EH (cell line): ENCODE measurements at regions not wholly inside any gene's neighbourhood (a gene's known extent, or its start where the extent isn't known, plus 50 kb on each side); places are given as distances from the start of the nearest gene placed in this dataset.

Source experiments
- DNase-seq: peaks from one replicate; pipeline ENCODE4 v3.0.0-alpha.2; 2015; ENCODE audit warnings: low read depth

DNA sequence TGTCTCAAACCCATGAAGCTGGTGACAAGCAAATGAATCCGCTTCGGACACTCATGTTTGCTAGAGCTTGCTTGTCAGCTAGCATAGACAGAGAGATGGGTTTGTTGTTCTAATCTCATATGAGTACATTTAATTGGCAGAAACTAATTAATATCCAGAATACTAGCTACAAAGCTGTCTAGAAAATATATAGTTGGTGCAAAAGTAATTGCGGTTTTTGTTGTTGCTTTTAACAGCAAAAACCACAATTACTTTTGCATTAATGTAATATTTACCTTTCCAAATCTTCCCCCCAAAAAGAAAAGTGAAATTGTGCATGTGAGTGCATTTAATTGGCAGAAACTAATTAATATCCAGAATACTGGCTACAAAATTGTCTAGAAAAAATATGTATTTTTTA, 1115.2 kb downstream of the TDRD15 start:
- DNase-seq: no peak

DNA sequence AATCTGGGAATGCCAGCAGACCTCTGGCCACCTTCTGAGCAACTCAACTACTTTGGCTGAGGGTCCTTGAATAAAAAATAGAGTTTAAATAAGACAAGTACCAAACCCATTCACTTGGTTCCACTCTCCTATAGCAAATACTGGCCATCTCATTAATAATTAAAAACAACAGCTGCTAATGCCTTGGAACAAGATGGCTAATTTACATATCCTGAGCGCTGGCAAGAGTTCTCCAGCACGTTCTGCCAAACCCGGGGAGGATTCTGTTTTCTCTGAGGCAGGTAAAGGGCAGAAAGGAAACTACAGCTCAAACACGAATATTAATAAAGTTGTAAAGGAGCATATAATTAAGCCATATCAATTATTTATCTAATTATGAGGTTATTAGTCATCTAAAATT, 1123.7 kb downstream of the TDRD15 start:
- DNase-seq: no peak

DNA sequence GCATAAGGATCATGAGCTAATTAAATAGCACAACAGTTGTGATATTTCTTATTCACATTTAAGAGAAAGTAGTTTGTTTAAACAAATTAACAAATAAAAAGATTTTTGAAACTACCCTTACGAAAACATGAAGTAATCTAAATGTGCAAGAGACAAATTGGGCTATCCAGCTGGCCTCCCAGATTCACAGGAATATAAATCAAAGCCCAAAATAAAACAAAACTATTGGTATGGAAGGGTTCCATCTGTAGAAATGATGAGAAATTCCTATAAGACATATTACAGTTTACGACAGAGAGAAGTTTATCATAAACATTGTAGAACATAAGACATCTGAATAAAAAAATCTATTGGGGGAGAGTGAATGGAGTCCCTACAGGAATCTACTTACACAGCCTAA, 1125.1 kb downstream of the TDRD15 start:
- no peak for DNase-seq

DNA sequence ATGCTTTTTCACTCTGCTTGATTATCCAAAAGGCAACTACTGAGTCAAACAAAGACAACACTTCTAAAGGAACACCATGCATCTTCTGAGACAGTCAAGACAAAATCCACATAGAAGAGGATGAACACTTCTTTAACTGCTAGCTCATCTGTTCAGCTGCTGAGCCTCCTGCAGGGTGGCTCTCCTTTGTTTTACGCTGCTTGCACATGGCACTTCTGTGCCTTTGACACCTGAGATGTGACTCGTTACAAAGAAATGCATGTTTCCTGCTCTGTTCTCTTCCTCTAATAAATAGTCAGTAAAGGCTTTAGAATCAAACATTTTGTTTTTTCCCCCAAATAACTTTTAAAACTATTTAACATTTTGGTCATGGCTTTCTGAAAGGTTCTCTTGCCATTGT, 1129.4 kb downstream of the TDRD15 start:
- DNase-seq: no peak

DNA sequence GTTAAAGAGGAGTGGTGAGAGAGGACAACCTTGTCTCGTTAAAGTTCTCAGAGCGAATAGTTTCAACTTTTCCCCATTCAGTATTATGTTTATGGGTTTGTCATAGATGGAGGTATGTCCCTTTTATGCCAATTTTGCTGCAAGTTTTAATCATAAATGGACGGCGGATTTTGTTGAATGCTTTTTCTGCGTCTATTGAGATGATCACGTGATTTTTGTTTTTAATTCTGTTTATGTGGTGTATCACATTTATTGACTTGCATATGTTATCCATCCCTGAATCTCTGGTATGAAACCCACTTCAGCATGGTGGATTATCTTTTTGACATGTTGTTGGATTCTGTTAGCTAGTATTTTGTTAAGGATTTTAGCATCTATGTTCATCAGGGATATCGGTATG, 1123.8 kb upstream of the KLHL29 start:
- no peak for DNase-seq

DNA sequence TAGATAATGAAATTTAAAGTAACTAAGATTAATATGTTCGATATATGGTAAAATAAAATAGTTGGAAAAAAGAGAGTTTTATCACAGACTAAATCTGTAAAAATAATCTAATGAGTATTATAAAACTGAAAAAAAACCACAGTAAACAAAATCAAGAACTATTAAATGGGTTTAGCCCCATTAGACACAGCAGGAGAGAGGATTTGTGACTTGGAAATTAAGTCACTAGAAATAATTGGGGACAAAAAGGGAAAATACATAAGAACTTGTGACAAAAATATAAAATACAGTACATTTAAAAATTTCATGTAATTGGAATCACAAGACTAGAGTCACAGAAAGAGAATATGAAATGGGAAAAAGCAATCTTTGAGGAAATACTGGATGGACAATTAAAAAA, 1114.6 kb upstream of the KLHL29 start:
- DNase-seq: no peak

DNA sequence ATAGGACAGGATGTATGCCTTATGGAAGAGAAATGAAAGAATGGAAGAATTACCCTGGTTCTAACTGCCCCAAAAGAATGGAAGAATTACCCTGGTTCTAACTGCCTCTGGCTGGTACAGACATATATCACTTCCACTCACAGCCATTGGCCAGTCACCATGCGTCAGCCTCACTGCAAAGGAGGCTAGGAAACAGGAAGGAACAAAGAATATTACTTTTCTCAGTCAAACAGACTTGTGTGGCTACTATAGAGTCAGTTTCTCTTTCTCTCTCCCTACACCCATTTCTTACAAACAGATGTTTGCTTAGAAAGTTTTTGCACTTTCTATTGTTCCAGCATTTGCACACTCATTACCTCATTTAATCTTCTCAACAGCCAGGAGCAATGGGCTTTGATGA, 1111.1 kb upstream of the KLHL29 start:
- DNase-seq: no peak

DNA sequence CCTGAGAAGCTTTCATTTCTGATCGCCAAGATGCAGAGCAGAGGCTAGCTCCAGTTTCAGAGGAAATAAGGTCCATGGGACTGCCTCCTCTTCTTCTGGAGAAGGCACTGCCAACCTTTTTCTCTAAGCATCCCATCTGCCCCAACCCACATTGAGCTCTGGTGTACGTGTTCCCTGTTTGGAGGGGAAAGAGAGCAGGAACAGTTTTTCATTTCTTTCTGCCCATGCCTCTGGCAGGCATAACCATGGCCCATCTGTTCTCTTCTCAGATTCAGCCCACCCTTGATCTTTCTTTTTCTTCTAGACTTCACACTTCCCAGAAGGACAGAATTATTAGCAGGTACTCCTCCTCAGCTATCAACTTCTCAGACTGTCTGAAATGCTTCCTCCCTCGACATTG, 1110.3 kb upstream of the KLHL29 start:
- DNase-seq: no peak

DNA sequence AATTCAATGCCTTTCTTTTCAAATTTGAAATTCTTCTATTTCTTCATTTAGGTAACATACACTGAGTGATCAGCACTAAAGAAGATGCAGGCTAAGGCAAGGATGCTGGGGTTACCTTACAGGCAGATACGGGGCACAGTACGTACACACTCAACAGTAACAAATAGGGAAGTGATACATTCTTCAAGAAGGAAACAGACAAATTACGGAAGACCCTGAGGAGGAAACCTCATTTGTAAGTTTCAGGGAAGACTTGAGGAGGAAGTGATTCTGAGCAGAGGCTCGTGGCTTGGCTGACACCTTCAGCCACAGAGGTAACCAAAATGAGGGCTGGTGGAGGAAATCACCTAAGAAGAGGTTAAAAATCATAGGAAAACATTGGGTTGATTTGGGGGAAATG, 1108.3 kb upstream of the KLHL29 start:
- no peak for DNase-seq

DNA sequence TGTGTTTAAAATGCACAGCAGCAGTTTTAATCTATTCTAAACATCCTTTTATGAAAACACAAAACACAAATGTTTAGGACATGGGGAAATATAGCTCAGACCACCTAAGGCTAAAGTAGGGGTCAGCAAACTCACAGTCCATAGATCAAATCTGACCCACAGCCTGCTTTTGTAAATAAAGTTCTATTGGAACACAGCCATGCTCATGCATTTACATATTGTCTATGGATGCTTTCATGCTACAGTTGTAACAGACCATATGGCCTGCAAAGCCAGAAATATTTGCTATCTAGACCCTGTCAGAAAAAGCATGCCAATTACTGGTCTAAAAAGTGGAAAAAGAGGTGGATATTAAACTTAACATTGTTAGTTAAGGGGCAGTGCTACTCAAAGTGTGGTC, 1105.4 kb upstream of the KLHL29 start:
- no peak for DNase-seq

DNA sequence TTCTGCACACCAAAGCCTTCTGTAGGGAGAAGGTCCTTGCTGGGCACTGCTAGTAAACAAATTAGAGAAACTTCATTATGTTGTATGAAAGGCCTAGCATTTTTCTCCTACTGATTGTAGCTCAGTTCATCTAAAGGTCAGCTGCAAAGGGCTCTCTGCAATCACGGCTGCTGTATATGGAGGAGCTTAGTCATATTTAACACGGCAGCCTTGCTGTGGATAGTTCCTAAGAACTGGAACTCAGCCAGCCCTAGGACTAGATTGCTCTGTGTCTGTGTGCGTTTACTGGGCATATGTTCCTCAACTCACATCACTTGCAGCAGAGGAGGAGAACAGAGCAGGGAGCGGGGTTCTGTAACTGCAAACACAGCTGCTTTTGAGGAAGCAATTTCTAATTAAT, 1103.9 kb upstream of the KLHL29 start:
- peak; percentile 42 for DNase-seq

DNA sequence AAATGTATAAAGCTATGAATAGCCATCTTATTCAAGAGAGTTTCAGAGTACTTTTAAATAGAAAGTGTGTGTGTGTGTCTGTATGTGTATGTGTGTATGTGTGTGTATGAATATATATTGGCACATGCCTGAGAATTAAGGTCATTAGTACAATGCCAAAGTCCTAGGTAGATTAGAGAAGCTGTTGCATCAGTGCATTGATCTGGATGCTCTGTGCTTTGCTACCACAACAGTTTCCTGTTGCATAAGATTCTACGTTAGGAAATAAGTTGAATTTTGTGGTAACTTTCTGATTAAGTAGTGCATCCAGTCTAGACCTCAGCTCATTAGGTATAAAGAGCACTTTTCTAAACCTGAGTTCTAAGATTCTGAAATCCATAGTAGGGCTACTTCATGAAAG, 1102.8 kb upstream of the KLHL29 start:
- no peak for DNase-seq

DNA sequence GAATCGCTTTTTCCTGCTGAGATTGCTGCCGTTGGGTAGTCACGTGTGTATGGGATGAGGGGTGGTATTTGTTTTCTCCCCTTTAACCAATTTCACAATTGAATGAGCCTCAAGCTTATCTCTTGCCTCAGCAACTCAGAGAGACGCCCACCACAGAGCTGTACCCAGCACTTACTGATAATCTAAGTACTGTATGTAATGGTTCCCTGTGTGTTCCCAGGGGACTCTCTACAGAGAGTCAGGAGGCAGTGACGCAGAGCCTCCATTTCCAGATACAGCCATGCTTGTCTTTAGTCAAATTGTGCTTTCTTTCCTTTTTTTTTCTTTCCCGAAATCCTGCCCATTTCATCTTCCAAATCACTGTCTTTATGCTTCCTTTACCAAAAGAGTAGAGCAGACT, 1102.1 kb upstream of the KLHL29 start:
- DNase-seq: no peak

DNA sequence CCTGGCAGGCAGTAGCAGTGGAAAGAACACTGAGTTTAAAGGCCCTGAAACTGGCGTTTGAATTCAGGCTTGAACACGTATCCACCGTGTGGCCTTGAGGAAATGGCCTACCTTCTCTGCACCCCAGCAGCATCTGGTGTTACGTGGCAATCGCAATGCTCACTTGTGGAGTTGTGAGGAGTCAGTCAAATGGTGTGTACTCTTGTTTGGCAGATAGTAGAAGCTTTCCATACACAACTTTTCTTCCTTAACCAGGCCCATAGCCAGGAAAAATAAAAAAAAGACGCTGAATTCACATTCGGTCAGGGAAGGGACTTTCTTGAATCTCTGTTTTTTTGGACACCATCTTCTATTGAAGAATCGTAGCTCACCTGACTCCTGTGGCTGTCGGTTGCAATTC, 1101.5 kb upstream of the KLHL29 start:
- DNase-seq: no peak

DNA sequence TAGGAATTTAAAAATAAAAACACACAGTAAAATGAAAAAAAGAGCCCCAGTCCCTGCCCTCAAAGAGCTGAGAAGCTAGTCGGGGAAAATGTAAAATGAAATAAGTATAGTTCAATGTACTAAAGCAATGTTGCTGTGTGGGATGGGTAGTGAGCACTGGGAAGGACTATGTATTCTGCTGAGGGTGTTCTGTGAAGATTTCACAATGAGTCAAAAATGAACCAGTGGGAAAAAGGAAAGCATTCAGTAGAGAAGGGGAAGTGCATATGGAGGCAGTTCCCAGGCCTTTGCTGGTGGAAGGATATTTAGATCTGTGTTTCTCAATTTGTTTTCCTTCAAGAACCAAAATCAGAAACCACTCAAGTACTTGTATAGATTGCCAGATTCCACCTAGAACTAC, 1094.7 kb upstream of the KLHL29 start:
- DNase-seq: no peak

DNA sequence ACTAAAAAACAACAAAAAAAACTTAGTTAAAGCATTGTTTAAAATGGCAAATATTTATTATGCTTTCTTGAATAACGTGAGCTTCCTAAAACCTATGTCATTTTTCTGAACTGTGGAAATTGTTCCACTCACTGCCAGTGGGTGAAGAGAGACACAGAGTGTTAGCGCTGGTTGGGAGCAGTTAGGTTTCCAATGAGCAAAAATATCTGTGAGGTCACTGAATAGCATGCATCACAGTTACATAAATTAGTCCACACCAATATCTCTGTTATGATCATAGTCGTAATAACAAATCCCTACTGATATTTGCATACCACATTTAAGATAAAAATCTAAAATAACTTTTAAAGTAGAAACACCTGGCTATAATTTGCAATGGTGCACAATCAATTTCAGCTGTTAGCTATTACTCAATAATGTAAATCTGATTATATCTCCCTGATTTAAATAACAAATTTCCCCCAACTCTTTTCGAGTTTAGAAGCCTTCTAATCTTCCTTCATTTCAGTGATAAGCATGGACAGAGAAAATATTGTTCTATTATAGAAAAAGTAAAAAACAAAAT, 1094.0 kb upstream of the KLHL29 start:
- no peak for DNase-seq

DNA sequence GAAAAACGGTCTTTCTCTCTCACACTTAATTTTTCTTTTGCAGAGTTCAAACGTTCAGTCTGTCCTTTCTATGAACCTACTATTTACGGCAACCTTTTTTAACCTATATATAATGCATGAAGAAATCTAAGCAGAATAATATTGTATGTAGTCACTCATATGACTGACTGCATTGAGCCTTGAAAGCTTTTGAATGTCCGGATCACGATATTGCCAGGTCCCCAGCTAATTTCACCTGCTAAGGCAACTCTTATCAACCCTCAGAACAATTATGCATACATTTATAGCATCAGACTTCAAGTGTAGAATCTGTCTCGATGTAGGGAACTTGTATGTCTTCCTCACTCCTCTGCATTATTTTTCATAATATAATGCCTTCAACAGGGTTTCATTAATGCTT, 1083.8 kb upstream of the KLHL29 start:
- no peak for DNase-seq

DNA sequence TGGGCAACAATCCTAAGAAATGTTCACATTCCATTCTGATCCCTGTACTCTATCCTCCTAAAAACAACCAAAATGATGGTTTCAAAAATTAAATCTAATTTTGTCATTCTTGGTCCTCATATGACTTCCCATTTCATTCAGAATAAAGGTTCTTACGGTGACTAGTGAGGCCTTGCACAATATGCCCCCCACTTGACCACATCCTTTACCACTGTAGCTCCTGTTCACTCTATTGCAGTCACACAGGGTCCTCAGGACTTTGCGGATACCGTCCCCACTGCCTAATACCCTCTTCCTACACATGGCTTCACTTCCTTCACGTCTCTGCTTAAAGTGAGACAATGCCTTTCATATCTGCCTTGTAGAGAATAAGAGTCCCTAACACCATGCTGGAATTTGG, 1058.7 kb upstream of the KLHL29 start:
- no peak for DNase-seq

DNA sequence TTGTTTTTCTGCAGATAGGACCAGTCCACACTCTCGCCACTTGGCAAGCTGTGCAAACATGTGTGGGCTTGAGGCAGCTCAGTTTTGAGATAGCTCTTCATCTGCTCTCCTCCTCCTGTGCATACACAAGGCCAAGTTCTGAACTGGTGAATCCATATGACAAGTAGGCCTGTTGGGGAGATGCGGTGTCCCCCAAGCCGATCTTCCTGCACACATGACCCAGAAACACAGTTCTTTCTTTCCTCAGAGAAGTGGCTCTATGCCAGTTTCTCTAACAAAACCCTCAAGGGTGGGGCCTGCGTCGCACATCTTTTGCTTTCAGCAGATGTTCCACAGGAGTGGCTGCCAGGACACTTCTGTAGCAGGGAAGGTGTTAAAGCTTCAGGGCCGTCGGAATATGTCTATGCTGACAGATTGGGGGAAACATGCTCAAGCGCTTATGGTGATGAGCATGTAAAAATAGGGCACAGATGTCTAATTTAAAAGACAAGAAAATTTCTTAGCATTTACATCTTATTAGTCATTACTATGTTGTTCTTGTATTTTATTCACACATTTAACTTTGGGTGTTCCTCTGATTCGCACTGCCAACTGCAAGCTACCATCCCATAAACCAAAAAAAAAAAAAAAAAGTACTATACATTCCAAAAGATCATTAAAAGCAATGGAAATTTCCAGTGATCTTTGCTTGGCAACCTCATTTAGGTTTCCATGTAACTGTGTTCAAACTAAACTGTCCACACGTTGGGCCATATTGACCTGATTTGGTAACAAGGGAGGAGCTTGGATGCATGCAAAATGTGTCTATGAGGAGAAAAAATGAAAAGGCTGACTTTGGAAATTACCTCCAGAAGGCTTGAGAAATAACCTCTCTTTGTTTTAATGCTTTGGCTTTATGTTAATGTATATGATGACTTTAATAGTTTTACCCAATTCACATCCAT, 1055.5 kb upstream of the KLHL29 start:
- DNase-seq: no peak

DNA sequence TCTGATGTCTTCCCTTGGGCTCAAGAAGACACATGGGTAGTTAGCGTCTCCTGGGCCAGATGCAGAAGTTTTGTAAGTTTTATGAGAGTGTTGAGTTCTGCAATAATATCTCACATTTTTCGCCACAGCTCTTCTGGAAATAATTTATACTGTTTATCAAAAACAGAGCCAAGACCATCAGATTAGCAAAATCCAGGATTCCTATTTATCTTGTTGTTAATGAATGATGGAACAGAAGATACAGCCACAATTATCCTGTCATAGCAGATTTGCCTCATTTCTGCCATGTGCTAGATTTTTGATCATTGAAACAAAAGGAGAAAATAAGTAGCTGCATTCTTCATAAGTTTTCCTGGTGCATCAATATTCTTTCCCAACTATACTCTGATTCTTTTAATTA, 1048.6 kb upstream of the KLHL29 start:
- DNase-seq: no peak

DNA sequence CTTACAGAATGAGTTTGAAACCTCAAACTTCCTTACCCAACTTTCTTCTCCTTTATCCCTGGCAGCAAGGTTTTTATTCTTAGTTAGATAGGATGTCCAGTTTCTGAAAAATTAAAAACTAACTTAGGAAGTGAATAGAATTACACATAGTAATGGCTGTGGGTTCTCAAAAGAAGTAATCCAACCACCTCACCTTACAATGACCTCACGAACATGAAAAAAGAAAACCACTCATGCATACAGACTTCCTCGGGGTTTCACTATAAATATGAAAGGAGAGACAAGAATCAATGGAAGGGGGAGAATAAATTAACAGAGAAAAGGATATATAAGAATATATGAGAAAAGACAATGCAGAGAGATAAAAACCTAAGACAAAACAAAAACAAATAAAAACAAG, 1044.3 kb upstream of the KLHL29 start:
- no peak for DNase-seq

DNA sequence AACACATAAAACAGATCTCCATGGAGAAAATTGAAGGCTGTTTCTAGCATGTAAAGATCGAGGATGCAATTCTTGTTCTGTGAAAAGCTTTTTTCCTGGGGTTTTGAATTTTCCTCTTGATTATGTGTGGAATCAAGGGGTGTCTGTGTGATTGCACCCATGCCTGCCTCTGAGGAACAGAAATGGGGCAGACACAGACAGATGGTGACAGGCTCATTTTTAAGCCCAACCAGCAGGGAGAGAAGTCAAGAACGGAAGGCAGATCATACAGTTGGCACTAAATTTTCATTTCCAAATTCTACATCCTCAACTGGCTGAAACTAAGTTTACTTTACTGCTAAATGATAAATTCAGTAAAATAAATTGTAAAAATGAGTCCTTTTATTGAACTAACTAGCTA, 1037.7 kb upstream of the KLHL29 start:
- DNase-seq: no peak

DNA sequence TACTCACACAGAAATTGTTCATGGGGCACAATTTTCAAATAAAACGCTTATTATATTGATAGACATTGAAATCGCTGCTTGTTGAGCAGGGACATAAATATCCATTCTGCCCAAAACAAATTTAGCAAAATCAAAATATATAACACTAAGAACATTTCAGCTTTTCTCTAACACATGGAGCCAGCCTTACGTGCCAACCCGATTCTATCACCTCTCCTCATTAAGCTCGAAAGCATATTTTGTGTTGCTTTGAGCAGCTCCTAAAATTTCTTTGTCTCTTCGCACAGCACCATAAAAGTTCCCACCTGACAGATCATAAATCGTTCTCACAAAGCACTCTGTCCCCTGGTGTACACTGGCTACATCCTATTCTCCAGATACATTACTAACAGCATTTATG, 1034.4 kb upstream of the KLHL29 start:
- DNase-seq: no peak
